Testis (tissue), 2 donors: ENCODE measurements at regions not wholly inside any gene's neighbourhood (a gene's known extent, or its start where the extent isn't known, plus 50 kb on each side); places are given as distances from the start of the nearest gene placed in this dataset.

Source experiments
- DNase-seq: peaks from one replicate; pipeline ENCODE4 v3.0.0-alpha.2; 2019
- H3K27ac ChIP-seq, 2 donors: fragments of 200-600 bp; sonication (generic); one replicate each; pipeline ENCODE4 v1.5.1; 2019
- H3K27me3 ChIP-seq: fragments of 200-600 bp; sonication (generic); one replicate; pipeline ENCODE4 v1.5.1; 2019
- H3K36me3 ChIP-seq: fragments of 200-600 bp; sonication (generic); one replicate; pipeline ENCODE4 v1.5.1; 2017; ENCODE audit warnings: low read depth; ENCODE audit errors: missing control alignments
- H3K4me1 ChIP-seq: fragments of 200-600 bp; sonication (generic); one replicate; pipeline ENCODE4 v1.5.1; 2019
- H3K4me3 ChIP-seq, 2 donors: fragments of 200-600 bp; sonication (generic); one replicate each; pipeline ENCODE4 v1.5.1; 2017 to 2019
- H3K9me3 ChIP-seq: fragments of 200-600 bp; sonication (generic); one replicate; pipeline ENCODE4 v1.5.1; 2017
- POLR2A ChIP-seq: fragments of 450-650 bp; IDR thresholded peaks from one replicate; pipeline ENCODE4 v1.6.1; 2017; ENCODE audit warnings: antibody characterized with exemption, mild to moderate bottlenecking, moderate library complexity
- WGBS, 2 donors: methylation state at CpG; one replicate each; pipeline ENCODE4 v1.1.5; 2018; 5-methylcytosine and 5-hydroxymethylcytosine counted together
- intact Hi-C: fragments of 100-400 bp; cut with DNase I; formaldehyde crosslinking; loops from one replicate; pipeline ENCODE4 v1.15.1; 2023; ENCODE audit warnings: low total_unique reads
- TF ChIP-seq, protein P1 (sequence below), 3 experiments: fragments of 450-650 bp in 2 of 3; fragments of 200-600 bp in 1 of 3; sonication (generic) in 1 of 3; IDR thresholded peaks; one replicate each; pipeline ENCODE4 v1.5.1; 2016 to 2019; ENCODE audit warnings: antibody characterized with exemption in 3 of 3, mild to moderate bottlenecking in 2 of 3, moderate library complexity in 1 of 3

DNA sequence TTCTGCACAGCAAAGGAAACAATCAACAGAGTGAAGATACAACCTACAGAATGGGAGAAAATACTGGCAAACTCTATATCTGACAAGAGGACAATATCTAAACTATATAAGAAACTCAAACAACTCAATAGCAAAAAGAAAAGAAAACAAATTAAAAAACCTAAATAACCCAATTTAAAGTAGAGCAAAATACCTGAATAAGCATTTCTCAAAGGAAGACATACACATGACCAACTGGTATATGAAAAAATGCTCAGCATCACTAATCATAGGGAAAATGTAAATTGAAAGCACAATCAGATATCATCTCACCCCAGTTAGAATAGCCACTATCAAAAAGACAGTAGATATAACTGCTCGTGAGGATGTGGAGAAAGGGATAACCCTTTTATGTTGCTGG is 87.8 kb upstream of the FOXA2 start:
- no peaks in the 10 kb centered on the region for H3K36me3 ChIP-seq
- no peak for TF ChIP-seq POLR2A
- TF ChIP-seq, protein P1, sequence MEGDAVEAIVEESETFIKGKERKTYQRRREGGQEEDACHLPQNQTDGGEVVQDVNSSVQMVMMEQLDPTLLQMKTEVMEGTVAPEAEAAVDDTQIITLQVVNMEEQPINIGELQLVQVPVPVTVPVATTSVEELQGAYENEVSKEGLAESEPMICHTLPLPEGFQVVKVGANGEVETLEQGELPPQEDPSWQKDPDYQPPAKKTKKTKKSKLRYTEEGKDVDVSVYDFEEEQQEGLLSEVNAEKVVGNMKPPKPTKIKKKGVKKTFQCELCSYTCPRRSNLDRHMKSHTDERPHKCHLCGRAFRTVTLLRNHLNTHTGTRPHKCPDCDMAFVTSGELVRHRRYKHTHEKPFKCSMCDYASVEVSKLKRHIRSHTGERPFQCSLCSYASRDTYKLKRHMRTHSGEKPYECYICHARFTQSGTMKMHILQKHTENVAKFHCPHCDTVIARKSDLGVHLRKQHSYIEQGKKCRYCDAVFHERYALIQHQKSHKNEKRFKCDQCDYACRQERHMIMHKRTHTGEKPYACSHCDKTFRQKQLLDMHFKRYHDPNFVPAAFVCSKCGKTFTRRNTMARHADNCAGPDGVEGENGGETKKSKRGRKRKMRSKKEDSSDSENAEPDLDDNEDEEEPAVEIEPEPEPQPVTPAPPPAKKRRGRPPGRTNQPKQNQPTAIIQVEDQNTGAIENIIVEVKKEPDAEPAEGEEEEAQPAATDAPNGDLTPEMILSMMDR (IDR thresholded peaks at IDR 0.05) = no peak
- no peak overlapping the region for H3K4me3 ChIP-seq
- no peak for DNase-seq
- H3K9me3 ChIP-seq = no peaks in the 10 kb centered on the region
- H3K27ac ChIP-seq = no peak overlapping the region
- intact Hi-C loops = no loop called here
- H3K4me1 ChIP-seq = no peaks in the 10 kb centered on the region
- H3K27me3 ChIP-seq = no peaks in the 10 kb centered on the region
- WGBS, 2 donors = 87 to 92% methylated on average over 1 of the region's 1 CpG

DNA sequence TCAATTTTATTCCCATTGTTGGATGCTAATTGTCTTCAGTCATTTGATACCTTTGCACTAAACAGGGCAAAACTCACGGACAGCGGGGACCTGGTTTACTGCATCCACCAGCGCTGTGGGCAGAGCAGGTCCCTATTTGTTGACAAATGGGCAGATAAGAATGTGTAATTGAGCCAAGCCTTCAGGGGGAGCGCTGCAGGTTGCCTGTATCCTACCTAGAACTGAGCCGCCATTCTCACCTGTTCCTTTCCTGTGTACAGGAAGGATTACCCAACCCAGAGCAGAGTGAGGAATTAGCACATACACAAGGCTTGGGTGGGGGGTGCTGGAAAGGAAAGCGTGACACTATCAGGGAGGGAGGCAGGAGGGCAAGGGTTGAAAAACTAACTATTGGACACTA is 89.1 kb upstream of the FOXA2 start:
- no peak overlapping the region for H3K4me3 ChIP-seq
- no peak overlapping the region for H3K27ac ChIP-seq
- no peaks in the 10 kb centered on the region for H3K4me1 ChIP-seq
- intact Hi-C loops = no loop called here
- H3K36me3 ChIP-seq = no peaks in the 10 kb centered on the region
- H3K9me3 ChIP-seq = no peaks in the 10 kb centered on the region
- DNase-seq = no peak
- 88 to 89% methylated on average over 6 of the region's 6 CpGs for WGBS, 2 donors
- H3K27me3 ChIP-seq = no peaks in the 10 kb centered on the region
- TF ChIP-seq, protein P1 (IDR thresholded peaks at IDR 0.05) = no peak
- TF ChIP-seq POLR2A = no peak

DNA sequence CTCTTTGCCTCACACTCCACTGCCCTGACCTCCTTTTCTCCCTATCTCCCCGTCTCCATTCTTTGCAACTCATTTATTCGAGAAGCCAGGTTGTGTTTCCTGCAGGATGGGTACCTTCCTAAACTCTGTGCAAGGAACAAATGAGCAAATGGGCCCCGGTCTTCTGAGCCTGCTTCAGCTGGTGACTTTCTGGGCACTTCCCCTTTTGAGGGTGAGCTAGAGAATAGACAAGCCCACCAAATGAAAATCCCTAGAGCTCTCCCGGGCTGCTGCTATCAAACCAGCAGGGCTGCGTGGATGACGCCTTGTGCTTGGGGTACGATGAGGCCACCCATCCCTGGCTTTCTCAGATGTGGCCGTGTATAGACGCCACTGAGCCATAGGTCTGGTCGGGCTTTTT is 91.0 kb upstream of the FOXA2 start:
- intact Hi-C loops = no loop called here
- Histone ChIP-seq H3K36me3 (no peaks in the 10 kb centered on the region), H3K27me3 (no peaks in the 10 kb centered on the region), H3K4me1 (no peaks in the 10 kb centered on the region), H3K9me3 (no peaks in the 10 kb centered on the region), H3K4me3 (no peak overlapping the region), H3K27ac (no peak overlapping the region)
- WGBS, 2 donors = 68 to 77% methylated on average over 10 of the region's 10 CpGs
- TF ChIP-seq, protein P1 (IDR thresholded peaks at IDR 0.05) = no peak
- DNase-seq = no peak

DNA sequence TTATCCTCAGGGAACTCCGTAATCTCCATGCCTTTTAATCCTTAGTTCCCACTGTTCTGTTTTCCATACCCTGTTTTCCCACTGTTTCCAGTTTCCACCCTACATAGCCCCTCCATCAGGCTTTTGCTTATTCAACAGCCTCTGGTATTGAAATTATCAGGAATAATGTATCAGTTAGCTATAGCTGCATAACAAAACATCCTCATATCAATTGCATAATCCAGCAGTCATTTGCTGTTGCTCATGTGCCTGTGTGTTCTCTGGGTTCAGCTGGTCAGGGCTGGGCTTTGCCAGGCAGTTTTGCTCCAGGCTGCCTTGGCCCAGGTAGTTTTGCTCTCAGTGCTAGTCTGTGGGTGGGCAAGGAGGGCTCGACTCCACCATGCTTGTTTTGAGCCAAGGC is 94.3 kb upstream of the FOXA2 start:
- intact Hi-C loops = no loop called here
- TF ChIP-seq, protein P1 (IDR thresholded peaks at IDR 0.05) = no peak
- TF ChIP-seq POLR2A = no peak
- Histone ChIP-seq H3K27me3 (no peaks in the 10 kb centered on the region), H3K9me3 (no peaks in the 10 kb centered on the region), H3K4me3 (no peak overlapping the region), H3K27ac (no peak overlapping the region), H3K4me1 (no peaks in the 10 kb centered on the region), H3K36me3 (no peaks in the 10 kb centered on the region)
- no peak for DNase-seq
- 91 to 93% methylated on average over 2 of the region's 2 CpGs for WGBS, 2 donors

DNA sequence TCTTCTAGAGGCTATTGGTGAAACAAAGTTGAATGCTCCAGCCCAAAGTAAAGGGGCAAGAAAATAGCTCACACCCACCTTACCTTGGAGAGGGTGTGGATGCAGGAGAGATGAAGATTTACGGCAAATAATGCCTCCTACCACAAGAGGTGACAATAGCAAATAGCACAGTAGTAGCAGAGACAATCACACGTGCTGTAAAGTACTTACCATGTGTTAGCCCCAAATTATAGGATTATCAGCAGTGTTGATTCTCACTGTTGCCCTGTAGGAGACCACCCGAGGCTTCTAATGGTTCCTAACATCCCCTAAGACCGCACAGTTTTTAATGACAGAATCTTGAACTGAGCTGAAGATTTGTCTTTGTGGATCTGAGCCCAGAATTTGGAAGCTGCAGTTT is 94.8 kb upstream of the FOXA2 start:
- no peaks in the 10 kb centered on the region for H3K36me3 ChIP-seq
- no peaks in the 10 kb centered on the region for H3K27me3 ChIP-seq
- no peak overlapping the region for H3K27ac ChIP-seq
- no peaks in the 10 kb centered on the region for H3K9me3 ChIP-seq
- TF ChIP-seq, protein P1 (IDR thresholded peaks at IDR 0.05) = no peak
- TF ChIP-seq POLR2A = no peak
- intact Hi-C loops = no loop called here
- no peak for DNase-seq
- no peaks in the 10 kb centered on the region for H3K4me1 ChIP-seq
- no peak overlapping the region for H3K4me3 ChIP-seq
- 60 to 72% methylated on average over 4 of the region's 4 CpGs for WGBS, 2 donors
